Panc1 (cell line): ENCODE measurements at regions not wholly inside any gene's neighbourhood (a gene's known extent, or its start where the extent isn't known, plus 50 kb on each side); places are given as distances from the start of the nearest gene placed in this dataset.

Experiments used
- ATAC-seq: fragments of 200-7000 bp; cut with Tn5 transposase; 2 replicates; pipeline ENCODE4 v1.9.1; 2020; ENCODE audit warnings: mild to moderate bottlenecking, moderate library complexity
- BruUV-seq: library from RNA; stranded (reverse); fragments of 400-500 nt; replicated peaks from 2 replicates; lab custom pipeline; 2021; lab: Mats Ljungman, UMichigan
- CTCF ChIA-PET: fragments of 300-600 bp; sonication (Branson Sonifier 250); formaldehyde crosslinking; loops from one replicate; lab custom pipeline; 2022; ENCODE audit warnings: antibody characterized with exemption; lab: Charles Lee
- POLR2A ChIA-PET: fragments of 300-600 bp; sonication (Branson Sonifier 250); formaldehyde crosslinking; loops from one replicate; lab custom pipeline; 2022; ENCODE audit warnings: antibody characterized with exemption; lab: Charles Lee
- DNase-seq: peaks from one replicate; pipeline ENCODE4 v3.0.0-alpha.2; 2010; ENCODE audit warnings: low read depth, low spot score
- H3K27ac ChIP-seq: 2 replicates; pipeline ENCODE4 v1.5.1; 2011; ENCODE audit warnings: mild to moderate bottlenecking, low read length, inconsistent platforms
- H3K27me3 ChIP-seq: fragments of 200-500 bp; sonication (Bioruptor generic); 2 replicates; pipeline ENCODE4 v1.6.0; 2014; ENCODE audit warnings: low read length, inconsistent platforms; ENCODE audit not compliant: control insufficient read depth, insufficient read depth
- H3K36me3 ChIP-seq: fragments of 200-500 bp; sonication (Bioruptor generic); 2 replicates; pipeline ENCODE4 v1.5.1; 2014; ENCODE audit warnings: inconsistent platforms, mild to moderate bottlenecking, low read length, moderate library complexity; ENCODE audit not compliant: control insufficient read depth, insufficient read depth
- H3K4me1 ChIP-seq: 2 replicates; pipeline ENCODE4 v1.5.1; 2011; ENCODE audit warnings: inconsistent platforms, mild to moderate bottlenecking, low read length, moderate library complexity; ENCODE audit not compliant: control insufficient read depth, insufficient read depth
- H3K4me3 ChIP-seq, 2 experiments: 2 replicates each; pipeline ENCODE4 v1.5.1; 2011 to 2012; ENCODE audit warnings: low read depth in 2 of 2, low read length in 2 of 2, mild to moderate bottlenecking in 2 of 2, inconsistent platforms in 1 of 2, moderate library complexity in 1 of 2
- H3K9me3 ChIP-seq: fragments of 200-500 bp; sonication (Bioruptor generic); 2 replicates; pipeline ENCODE4 v1.5.1; 2014; ENCODE audit warnings: low read depth, mild to moderate bottlenecking, inconsistent platforms, low read length, moderate library complexity; ENCODE audit not compliant: control insufficient read depth, insufficient read depth
- CTCF ChIP-seq: fragments of 450-650 bp; IDR thresholded peaks from 2 replicates; pipeline ENCODE4 v1.5.1; 2017; ENCODE audit warnings: mild to moderate bottlenecking
- POLR2AphosphoS5 ChIP-seq: IDR thresholded peaks from 2 replicates; pipeline ENCODE4 v1.6.1; 2012; ENCODE audit warnings: mild to moderate bottlenecking, low read depth, low read length, moderate library complexity
- REST ChIP-seq, 2 experiments: IDR thresholded peaks; 2 replicates each; pipeline ENCODE4 v1.6.1; 2011 to 2012; ENCODE audit warnings: low read depth in 2 of 2, control low read depth in 1 of 2, low read length in 1 of 2, mild to moderate bottlenecking in 1 of 2, moderate library complexity in 1 of 2; ENCODE audit not compliant: insufficient read depth in 1 of 2
- SIN3A ChIP-seq: IDR thresholded peaks from 2 replicates; pipeline ENCODE4 v1.6.1; 2012; ENCODE audit warnings: low read depth, mild to moderate bottlenecking, low read length, moderate library complexity, borderline replicate concordance; ENCODE audit not compliant: insufficient read depth
- TCF7L2 ChIP-seq: IDR thresholded peaks from 2 replicates; pipeline ENCODE4 v1.6.1; 2011; ENCODE audit warnings: mild to moderate bottlenecking, low read depth, low read length, inconsistent platforms
- in situ Hi-C: cut with HindIII; loops from 2 replicates; pipeline ENCODE4 v1.10.0; 2016; ENCODE audit warnings: low sequenced_read_pairs, low pct_unique_long_range_greater_than_20kb
- intact Hi-C: fragments of 100-400 bp; cut with micrococcal nuclease; formaldehyde crosslinking; loops from one replicate; pipeline ENCODE4 v1.10.0; 2022; ENCODE audit not compliant: unreplicated experiment

DNA sequence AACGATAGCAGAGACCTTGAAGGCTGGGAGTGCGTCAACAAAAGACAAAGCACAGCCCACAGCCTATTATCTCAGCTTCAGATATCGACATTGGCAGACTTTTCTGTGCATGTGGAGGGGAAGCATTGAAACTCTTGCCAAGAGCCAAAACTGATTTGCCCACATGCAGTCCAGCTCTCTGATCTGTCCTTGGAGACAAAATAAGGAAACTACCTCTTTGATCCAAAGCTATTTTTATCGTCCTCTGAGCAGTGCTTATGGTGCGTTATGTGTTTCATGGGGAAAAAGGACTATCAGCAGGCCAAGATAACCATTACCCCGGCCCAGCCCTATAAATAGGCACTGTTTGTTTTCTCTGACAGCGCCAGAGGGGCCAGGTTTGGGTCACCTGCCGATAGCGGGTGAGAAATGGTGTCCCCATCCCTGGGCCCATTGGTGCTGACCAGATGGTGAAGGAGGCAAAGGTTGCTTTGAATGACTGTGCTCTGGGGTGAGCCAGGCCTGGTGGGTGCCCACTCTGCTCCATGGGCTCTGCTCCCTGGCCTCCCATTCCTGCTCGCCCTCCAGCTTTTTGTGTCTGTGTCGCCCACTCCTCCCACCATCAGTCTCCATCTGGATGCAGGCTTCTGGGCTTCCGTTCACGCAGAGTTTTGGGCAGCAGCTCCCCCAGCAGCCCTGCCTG, 176.1 kb upstream of the HS6ST1 start:
- intact Hi-C loops = no loop called here
- ATAC-seq = no peak
- no peaks in the 10 kb centered on the region for H3K27me3 ChIP-seq
- TF ChIP-seq REST (IDR thresholded peaks at IDR 0.05; ENCODE audit: insufficient read depth in 1 of 2, low read depth in 2 of 2, low read length in 1 of 2) (no peak), POLR2AphosphoS5 (no peak), CTCF (no peak), TCF7L2 (no peak), SIN3A (no peak)
- no peaks in the 10 kb centered on the region for H3K9me3 ChIP-seq
- H3K27ac ChIP-seq = no peak overlapping the region
- H3K4me1 ChIP-seq = no peaks in the 10 kb centered on the region
- H3K36me3 ChIP-seq = no peaks in the 10 kb centered on the region
- no peak overlapping the region for H3K4me3 ChIP-seq
- ChIA-PET POLR2A (no interaction called here), CTCF (no interaction called here)
- BruUV-seq = no TSS peak
- DNase-seq = no peak
- in situ Hi-C loops = no loop called here

DNA sequence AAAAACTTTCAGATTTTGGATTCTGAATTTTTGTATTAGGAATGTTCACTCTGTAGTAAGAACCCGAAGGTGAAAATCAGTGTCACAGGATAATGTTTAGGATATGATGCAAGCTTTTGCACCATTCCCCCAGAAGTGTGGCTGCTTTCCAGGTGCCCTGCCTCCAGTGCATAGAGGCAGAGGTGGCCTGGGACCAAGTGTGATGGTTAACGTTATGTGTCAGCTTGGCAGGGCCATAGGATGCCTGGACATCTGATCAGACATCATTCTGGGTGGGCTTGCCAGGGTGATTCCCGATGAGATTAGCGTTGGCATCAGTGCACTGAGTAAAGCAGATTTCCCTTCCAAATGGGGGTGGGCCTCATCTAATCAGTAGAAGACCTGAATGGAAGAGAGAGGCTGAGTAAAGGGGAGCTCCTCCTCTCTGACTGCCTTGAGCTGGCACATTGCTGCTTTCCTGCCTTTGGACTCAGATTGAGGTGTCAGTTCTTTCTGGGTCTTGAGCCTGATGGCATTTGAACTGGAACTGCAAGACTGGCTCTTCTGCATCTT, 177.4 kb upstream of the HS6ST1 start:
- H3K27ac ChIP-seq = no peak overlapping the region
- H3K27me3 ChIP-seq = no peaks in the 10 kb centered on the region
- no peaks in the 10 kb centered on the region for H3K4me1 ChIP-seq
- ChIA-PET CTCF (no interaction called here), POLR2A (no interaction called here)
- in situ Hi-C loops = no loop called here
- H3K36me3 ChIP-seq = no peaks in the 10 kb centered on the region
- TF ChIP-seq POLR2AphosphoS5 (no peak), REST (IDR thresholded peaks at IDR 0.05; ENCODE audit: insufficient read depth in 1 of 2, low read depth in 2 of 2, low read length in 1 of 2) (no peak), SIN3A (no peak), CTCF (no peak), TCF7L2 (no peak)
- no peaks in the 10 kb centered on the region for H3K9me3 ChIP-seq
- intact Hi-C loops = no loop called here
- DNase-seq = no peak
- no peak overlapping the region for H3K4me3 ChIP-seq
- no peak for ATAC-seq
- BruUV-seq = no TSS peak
